Activated CD8-positive, alpha-beta memory T cell treated with anti-CD3 and anti-CD28 coated beads, Interleukin-2, amount 50 U/mL, for 24 hours (primary cell): ENCODE measurements at regions not wholly inside any gene's neighbourhood (a gene's known extent, or its start where the extent isn't known, plus 50 kb on each side); places are given as distances from the start of the nearest gene placed in this dataset.
"Not testable (repeated sequence)": the region's sequence is repeated elsewhere in the genome, so short reads cannot be mapped to it uniquely, and the experiment has no call there.

ENCODE experiments used
- DNase-seq: peaks from one replicate; pipeline ENCODE4 v3.0.0-alpha.2; 2020; ENCODE audit errors: extremely low read depth

DNA sequence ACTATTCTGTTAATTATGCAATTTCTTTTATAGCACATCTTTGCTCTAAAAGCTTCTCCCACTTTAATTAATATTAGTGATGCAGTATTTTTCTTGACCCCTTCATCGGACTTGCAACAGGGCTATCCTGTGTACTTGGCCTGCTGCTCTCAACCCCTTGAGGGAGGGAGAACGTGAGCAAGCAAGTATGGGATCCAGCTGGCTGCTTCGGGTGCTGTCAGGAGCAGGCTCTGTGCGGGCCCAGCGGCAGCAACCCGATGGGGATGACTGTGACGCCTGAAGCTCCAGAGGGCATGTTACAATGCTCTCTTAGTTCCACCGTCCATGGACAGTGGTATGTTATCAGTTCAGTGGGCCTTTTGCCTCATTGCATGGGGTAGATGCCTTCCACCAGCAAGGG, 519.8 kb upstream of the CITED2 start:
- no peak for DNase-seq

DNA sequence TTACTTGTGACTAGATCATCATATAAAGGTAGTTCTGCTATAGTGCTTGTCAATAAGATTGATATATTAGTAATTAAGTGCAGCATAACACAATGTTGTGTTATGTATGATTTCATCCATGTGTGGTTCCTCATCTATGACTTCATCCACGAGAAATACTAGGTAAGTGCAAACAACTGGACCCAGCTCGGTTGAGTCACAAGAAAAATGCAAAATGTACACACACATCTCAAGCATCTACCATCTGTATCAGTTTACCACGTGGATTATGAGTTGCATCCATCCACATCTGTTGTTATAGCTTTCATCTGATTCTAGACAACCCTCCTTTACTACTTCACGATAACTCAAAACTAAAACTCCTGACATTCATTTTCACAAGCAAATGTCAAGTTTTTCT, 517.0 kb upstream of the CITED2 start:
- DNase-seq = no peak

DNA sequence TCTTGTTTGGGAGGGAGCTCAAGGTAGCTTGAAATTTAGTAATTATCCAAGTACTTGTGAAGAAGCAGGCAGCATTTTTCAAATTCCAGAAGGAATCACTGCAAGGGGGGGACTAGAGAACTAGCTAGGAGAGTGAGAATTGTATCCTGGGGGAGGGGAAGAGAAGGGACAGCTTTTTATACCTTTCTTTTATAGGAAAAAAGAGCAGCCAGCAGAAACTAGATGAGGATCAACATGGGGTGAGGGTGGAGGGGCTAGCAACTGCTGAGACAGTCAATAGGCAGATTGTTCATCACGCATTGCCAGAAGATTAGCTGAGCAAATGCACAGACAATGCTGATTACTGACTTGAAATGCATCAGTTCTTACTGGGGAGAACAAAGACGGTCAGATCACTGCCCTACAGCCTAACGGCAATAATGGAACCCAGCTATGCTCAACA, 514.3 kb upstream of the CITED2 start:
- DNase-seq = no peak

DNA sequence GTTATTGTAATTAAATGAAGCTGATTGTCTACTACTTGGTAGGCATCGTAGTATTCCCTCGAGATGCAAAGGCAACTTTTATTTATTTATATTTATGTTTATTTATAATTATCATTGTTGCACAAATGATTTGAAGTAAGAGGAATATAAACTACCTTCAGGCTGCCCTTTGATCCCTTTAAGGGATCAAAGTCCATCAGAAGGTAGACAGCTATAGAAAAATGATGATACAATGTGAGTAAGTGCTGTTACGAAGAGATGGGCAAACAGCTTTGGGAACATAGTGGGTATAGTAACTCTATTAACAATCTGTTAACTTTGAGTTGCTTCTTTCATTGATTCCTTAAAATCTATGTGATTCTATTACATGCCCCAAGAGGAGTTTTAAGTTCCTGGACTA, 512.8 kb upstream of the CITED2 start:
- no peak for DNase-seq

DNA sequence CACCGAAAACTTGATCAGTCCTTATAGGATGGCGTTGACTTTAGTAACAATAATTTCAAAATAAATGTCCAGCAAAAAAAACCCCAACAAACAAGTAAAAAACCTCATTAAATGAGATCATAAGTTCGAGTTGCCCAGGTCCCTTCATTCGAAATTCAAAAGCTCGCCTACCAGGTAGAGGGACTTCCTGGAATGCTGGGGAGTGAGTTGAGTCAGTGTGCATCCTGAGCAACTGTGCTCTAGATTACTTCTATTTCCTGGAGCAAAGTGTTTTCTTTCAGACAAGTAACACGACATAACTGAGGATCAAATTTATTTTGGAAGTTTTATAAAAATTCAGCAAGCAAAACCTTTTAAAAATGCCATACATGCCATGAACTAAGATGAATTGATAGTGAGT, 511.9 kb upstream of the CITED2 start:
- no peak for DNase-seq

DNA sequence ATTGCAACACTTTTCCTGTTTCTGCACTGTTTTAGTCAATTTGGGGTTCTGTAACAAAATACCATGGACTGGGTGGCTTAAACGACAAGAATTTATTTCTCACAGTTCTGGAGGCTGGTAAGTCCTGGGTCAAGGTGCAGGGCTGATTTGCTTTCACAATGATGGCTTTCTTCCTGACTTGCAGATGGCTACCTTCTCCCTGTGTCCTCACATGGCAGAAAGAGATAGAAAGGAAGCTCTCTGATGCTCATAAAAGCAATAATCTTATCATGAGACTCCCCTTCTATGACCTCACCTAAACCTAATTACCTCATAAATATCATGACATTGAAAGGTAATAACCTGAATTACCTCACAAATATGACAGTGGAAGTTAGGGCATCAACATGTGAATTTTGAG, 511.5 kb upstream of the CITED2 start:
- no peak for DNase-seq

DNA sequence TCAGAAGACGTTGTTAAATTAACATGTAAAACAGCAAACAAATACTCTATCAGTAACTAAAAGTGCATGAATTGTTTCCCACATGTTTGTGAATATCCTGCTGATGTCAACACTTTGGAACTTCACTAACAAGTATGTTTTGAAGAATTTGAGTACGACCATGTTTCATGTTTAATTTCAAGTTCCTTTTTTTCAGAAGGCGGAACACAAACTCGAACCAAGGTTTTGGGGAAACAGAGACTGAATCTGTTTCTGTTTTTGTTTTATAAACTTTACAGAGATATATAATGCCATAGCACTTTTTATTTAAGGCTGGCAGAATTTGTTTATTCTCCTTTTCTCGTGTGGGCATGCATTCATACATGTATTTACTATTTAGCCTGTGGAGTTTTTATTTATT, 509.3 kb upstream of the CITED2 start:
- DNase-seq = no peak

DNA sequence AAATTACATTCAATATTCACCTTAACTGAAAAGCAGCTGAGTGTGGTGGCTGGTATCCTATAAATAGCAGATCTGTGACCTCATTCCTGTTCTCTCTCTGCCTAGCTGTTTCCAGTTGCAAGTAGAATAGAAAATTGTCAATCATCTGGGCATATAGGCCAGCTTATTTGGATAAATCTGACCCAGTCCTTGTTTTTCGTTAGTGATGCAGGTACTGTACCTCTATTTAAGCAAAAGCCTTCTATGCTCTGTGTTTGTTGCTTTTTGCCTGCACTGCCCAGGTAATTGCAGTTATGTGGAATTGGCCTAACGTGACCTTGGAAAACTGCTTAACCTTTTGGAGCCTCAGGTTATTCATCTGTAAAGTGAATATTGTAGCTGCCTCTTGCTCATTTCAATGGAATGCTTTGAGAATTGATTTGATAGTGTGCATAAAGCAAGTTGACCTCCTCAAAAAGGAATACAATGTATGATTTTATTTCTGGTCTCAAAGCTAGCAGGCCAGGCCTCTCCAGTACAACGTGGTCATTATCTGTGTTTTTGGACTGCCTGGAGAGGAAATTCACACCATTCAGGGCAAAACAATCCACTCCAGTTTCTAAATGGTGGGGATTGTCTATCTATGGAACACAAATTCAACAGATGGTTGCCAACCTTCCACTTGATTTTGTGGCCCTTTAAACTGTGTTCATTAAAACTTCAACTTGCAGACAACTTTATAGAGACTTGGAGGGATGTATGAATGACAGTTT, 508.7 kb upstream of the CITED2 start:
- DNase-seq = no peak

DNA sequence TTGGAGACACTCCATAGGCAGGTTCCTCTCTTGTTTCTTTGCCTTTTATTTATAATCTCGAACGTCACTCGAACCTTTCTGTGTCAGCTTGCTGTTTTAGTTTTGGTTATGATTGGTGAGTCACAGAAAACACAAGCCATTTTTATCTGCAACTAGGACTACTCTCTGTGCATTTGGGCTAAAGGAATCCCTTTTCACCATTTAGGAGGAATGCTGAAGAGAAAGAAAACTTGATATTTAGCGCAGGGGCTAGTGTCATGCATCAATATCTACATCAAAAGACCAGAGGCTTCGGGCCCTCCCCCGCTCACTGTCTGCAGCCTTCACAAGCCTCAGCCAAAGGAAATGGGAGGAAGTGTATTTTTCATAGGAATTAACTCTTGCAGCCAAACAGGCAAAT, 507.8 kb upstream of the CITED2 start:
- no peak for DNase-seq

DNA sequence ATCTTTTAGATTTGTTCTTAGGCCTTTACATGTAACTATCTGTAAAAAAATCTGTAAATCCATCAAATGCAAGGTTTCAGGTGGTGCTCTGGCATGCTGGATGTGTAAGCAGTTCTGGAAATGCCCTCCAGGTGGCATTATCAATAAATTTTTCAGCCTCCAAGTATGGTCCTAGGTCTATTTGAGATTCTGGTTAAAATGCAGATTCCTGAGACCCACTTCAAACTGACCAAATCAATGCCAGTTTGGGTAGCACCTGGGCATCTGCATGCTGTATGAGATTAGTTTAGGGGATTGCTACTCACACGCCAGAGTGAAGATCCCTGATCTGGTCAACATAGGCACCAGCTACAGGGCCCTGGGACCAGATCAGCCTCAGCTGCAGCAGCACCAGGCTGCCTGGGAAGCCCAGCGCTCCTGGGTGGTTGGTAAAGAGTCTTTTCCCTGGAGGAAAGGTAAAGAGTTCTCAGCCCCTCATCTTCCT, 507.3 kb upstream of the CITED2 start:
- no peak for DNase-seq

DNA sequence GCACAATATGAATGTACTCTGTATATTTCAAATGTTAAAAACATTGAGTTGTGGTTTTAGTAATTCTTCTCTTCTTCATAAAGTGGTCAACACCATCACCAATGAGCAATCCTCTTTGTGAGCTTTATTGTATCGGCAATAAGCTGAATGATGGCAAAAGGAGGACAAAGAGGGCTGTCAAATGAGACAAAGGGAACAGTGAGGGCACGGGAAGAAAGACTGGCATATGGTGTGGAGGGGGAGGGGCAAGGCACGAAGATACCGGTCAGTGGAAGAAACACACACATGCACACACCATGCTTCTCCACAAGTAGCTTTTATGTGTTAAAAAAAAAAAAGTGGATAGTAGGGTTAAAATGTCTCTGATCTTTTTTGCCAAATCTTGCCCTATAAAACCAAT, 506.8 kb upstream of the CITED2 start:
- DNase-seq = no peak

DNA sequence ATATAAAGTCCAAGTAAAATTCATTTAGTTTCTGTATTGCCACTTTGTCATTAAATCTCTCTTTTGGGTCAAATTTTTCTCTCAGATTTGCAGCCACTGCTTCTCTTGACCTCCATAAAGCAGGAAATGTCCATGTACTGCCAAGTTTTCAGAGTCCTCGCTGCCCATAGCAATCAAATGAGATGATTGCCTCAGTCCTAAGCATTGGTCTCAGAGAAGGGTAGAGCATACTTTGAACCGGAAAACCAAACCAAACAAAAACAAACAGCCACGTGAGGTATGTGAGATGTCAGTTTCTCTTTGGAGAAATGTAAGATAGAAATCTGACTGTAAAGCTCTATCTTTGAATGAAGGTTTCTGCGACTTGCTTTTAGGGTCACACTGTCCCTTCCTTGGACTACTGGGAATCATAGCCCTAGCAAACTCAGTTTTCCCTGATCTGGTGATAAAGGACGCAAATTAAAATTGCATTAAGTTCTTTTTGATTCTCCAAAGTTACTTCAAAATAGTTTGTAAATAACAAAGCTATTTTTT, 505.4 kb upstream of the CITED2 start:
- no peak for DNase-seq

DNA sequence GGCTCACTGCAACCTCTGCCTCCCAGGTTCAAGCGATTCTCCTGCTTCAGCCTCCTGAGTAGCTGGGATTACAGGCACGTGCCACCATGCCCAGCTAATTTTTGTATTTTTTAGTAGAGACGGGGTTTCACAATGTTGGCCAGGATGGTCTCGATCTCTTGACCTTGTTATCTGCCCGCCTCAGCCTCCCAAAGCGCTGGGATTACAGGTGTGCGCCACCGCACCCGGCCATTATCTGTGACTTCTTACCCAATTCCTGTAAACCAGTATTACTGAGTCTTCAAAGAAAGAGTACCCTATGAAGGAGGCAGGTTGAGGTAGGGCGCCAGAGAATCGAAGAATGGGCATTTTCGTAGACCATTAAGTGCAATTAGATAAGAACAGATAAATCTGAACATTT, 504.8 kb upstream of the CITED2 start:
- DNase-seq = not testable (repeated sequence)

DNA sequence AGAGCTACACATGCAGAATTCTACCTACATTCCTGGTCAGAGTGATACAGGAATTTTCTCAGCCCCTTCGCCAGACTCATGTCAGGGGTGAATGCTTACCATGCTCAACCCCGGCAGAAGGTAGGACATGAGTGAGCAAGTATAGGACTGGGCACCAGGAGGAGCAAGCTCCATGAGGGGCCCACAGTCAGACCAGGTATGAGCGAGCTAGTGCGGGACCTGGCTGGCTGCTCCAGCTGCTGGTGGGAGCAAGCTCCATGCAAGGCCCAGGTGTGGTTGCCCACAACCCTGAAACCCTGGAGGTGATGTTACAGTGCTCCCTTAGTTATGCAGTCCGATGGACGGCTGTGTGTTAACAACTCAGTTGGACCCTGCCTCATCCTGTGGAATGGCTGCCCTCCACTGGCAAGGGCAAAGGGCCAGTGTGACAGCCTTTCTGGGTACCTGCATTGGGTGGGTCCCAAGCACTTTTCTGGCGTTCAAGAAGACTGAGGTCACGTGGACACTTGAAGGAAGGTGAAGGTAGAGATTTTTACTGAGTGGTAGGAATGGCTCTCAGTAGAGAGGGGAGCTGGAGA, 503.5 kb upstream of the CITED2 start:
- DNase-seq = no peak

DNA sequence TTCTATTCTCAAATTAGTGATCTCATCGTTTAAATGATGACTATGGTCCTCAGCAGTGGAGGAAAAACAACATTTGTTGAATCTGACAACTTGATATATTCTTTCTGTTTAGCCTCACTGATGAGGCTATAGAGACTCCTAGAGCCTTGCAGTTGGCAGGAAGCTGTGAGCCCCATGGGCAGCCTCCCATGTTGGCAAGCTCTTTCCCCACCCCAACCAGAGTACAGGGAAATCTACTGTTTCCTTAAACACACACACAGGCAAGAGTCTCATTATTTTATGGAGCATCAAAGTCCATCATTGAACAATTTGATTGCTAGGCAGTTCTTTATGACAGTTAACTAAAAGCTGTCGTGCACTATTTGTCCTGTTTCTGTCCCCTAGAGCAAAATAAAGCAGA, 498.2 kb upstream of the CITED2 start:
- DNase-seq = no peak

DNA sequence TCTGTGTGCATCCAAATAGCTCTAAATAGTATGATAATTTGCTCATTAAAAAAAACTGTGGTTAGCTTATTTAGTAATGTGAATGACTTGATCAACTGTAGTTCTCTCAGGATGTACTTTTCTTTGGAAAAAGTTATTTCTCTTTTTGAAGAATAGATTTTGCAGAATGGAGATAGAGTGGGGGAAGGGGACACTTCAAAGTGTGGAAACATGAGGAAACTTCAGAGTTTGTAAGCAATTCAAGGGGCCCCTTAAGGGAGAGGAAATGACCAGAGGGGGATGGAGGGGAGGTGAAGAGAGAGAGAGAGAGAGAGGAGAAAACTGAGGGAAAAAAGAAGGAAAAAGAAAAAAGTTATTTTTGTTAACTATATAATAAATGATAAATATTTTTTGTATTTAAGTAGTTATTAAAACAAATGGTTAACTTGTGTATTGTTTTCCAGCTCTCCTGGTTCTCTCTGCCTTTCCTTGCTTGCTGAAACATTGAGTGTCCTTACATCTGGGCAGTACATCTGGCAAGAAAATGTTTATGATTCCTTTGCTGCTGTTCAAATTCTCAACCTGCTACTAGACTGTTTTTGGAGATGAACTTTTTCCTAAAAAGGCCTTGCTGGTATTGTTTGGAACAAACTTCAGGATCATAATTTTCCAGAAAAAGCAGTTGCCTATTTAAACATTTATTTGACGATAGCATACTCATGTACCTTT, 497.5 kb upstream of the CITED2 start:
- no peak for DNase-seq

DNA sequence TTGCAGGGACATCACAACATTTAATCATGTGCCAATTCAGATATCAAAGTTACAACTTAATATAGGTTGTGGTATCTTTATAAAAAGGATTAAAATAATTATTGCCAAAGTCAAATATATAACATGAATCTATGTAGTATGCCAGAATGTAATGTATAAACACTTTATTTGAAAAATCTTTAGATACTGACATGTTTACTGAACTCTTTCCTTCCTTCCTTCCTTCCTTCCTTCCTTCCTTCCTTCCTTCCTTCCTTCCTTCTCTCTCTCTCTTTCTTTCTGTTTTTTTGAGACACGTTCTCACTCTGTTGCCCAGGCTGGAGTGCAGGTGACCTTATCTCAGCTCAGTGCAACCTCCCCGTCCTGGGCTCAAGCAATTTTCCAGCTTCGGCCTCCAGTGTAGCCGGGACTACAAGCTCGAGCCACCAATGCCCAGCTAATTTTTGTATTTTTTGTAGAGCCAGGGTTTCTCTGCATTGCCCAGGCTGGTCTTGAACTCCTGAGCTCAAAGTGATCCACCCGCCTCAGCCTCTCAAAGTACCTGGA, 496.8 kb upstream of the CITED2 start:
- no peak for DNase-seq

DNA sequence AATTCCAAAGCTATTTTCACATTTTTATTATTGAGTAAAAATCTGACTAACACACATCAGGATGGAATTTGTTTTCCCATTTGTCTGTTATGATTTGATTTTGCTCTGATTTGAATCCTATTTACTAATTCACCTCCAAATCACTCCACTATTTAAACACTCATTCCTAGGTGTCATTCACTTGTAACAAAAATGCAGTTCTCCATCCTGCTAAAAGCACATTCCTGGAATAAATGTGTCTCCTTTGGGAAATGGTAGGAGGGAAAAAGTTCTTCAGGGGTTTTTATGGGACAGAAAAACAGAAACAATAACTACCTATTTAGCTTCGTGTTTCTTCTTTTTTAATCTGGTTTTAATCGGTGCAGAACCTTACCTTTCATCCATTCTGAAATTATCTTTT, 494.1 kb upstream of the CITED2 start:
- DNase-seq = no peak

DNA sequence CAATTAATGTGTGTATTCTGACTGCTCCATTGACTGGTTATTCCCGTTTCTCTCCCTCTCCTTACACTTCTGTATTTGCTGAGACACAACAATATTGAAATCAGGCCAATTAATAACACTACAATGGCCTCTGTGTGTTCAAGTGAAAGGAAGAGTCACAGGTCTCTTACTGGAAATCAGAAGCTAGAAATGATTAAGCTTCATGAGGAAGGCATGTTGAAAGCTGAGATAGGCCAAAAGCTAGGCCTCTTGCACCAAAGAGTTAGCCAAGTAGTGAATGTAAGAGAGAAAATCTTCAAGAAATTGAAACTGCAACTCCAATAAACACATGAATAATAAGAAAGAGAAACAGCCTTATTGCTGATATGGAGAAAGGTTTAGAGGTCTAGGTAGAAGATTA, 489.5 kb upstream of the CITED2 start:
- no peak for DNase-seq

DNA sequence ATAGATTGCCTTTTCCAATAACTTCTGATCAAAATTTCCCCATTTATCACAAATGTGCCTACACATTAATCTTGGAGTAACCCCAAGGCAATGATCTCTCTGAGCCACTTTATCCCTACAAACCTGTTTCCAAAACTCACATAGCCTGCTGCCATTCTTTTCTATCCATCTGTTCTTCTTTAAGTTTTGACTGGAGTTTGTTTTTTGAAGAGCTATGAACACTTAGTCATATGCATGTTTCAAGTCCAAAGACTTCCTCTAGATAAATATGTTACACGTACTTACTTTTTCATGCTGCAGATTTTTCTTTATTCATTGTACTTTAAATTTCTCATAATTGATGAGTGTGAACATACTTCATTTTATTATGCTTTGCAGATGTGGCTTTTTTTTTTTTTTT, 488.9 kb upstream of the CITED2 start:
- DNase-seq = no peak

DNA sequence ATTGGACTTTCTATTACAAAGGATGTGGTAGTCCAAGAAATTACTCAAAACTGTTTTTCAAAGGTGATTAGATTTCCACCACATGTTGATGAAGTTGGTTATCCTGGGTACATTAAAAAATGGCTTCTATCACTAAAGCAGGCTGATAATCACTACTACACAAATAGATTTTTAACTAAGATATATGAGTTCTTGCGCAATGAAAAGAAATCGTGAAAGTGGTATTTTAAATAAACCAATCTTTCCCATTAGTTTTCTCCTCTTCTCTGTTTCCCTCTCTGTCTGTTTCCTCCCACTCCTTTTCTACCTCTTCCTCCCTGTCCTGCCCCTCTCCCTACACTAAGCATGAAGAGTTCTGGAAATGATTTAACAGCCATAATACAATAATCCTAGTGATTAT, 487.9 kb upstream of the CITED2 start:
- no peak for DNase-seq

DNA sequence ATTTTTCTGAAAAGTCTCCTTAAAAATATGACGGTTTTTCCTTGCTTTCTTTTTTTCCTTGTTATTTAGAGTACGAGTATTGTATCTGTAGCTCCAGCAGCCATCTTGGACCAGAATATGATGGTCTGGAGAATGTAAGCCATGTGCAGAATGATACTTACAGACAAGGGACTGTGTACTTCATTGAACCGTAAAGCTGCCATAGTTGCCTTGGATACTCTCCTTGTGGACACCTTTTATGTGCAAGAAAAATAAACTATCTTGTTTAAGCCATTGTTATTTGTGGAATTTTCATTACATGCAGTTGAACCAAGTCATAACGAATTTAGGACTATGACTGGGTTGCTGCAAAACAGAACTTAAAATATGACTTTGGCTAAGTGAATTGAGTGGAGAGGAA, 485.8 kb upstream of the CITED2 start:
- no peak for DNase-seq

DNA sequence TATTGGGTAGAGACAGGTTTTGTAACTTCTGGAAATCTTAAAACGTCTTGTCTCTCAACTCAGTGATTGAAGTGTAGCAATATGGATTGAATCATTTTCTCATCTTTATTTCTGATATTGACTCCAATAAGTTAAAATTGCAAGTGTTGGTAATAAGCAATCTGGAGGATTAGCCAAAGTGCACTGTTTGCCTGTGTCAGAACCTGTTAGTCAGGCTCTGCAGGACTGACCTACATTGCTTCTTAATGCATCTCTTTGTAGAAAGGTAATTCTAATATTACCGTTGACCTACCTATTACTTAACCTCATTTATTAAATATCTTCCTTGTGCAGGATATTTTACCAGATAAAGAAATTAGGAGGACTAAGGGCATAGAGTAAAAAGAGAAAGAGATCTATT, 484.0 kb upstream of the CITED2 start:
- DNase-seq = no peak
